ENCODE measurements at regions not wholly inside any gene's neighbourhood (a gene's known extent, or its start where the extent isn't known, plus 50 kb on each side); places are given as distances from the start of the nearest gene placed in this dataset.

DNA sequence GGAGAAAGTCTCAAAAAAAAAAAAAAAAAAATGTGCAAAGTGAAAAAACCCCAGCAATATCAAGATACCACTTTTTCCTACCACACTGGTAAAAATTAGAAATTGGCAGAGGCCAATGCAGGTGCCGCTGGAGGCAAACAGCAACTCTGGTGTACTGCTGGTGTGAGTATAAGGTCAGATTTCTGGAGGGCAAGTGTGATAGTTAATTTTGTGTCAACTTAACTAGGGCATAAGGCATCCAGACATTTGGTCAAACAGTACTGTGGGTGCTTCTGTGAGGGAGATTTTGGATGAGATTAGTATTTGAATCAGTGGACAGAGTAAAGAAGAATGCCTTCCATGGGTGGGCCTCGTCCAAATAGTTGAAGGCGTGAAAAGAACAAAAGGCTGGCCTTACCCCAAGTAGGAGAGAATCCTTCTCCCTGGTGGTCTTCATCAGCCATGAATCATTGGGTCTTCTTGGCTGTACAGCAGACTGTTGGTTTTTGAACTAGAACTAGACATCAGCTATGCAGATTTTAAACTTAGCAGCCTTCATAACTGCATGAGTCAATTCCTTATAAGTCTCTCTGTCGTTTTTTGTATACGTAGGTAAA is 52.8 kb upstream of the FHL2 start:
- H3K9ac ChIP-seq (ENCODE audit: low read depth, low read length): no peak overlapping the region
- no peak for DNase-seq
- H4K20me1 ChIP-seq (ENCODE audit: insufficient read depth, low read length): no peaks in the 10 kb centered on the region
- no peak for TF ChIP-seq EZH2 (IDR thresholded peaks at IDR 0.05; ENCODE audit: borderline replicate concordance, low read depth, low read length, severe bottlenecking)
- TF ChIP-seq, protein P1, sequence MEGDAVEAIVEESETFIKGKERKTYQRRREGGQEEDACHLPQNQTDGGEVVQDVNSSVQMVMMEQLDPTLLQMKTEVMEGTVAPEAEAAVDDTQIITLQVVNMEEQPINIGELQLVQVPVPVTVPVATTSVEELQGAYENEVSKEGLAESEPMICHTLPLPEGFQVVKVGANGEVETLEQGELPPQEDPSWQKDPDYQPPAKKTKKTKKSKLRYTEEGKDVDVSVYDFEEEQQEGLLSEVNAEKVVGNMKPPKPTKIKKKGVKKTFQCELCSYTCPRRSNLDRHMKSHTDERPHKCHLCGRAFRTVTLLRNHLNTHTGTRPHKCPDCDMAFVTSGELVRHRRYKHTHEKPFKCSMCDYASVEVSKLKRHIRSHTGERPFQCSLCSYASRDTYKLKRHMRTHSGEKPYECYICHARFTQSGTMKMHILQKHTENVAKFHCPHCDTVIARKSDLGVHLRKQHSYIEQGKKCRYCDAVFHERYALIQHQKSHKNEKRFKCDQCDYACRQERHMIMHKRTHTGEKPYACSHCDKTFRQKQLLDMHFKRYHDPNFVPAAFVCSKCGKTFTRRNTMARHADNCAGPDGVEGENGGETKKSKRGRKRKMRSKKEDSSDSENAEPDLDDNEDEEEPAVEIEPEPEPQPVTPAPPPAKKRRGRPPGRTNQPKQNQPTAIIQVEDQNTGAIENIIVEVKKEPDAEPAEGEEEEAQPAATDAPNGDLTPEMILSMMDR (IDR thresholded peaks at IDR 0.05; ENCODE audit: borderline replicate concordance, extremely low read depth, low read length, poor library complexity, severe bottlenecking): no peak
- H3K27ac ChIP-seq (ENCODE audit: low read length): no peak overlapping the region
- no peak overlapping the region for H2AFZ ChIP-seq (ENCODE audit: low read depth, low read length)
- H3K27me3 ChIP-seq (ENCODE audit: insufficient read depth, low read length, poor library complexity): no peaks in the 10 kb centered on the region
- no peaks in the 10 kb centered on the region for H3K4me1 ChIP-seq (ENCODE audit: insufficient read depth, low read length)
- no peak overlapping the region for H3K4me3 ChIP-seq (ENCODE audit: low read depth in 1 of 2, low read length in 2 of 2)
- no peaks in the 10 kb centered on the region for H3K79me2 ChIP-seq (ENCODE audit: insufficient read depth, low read length)
- ATAC-seq (ENCODE audit: insufficient read depth, low read depth): no peak
- H3K36me3 ChIP-seq (ENCODE audit: insufficient read depth, low read length): no peaks in the 10 kb centered on the region
- H3K9me3 ChIP-seq (ENCODE audit: insufficient read depth, low read length, severe bottlenecking): no peaks in the 10 kb centered on the region
- no peak overlapping the region for H3K4me2 ChIP-seq (ENCODE audit: insufficient read depth, low read length)

DNA sequence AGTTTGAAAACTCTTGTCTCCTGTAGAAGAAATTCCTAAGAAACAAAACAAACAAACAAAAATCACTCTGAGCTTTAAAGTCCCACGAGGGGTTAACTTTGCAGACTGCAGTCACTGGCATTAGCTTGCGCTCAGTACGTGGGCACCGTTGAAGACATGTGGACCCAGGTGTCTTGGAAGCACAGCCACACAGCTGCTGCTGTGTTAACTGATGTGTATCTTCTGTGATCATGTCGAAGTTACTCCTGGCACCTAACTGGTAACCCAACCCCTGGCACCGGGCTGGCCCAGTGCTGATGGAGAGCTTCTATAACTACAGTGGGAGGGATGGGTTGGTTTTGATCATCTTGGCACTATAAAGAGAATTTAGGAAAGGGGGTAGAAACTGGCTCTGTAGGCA is 51.6 kb upstream of the FHL2 start:
- Histone ChIP-seq H3K79me2 (ENCODE audit: insufficient read depth, low read length) (no peaks in the 10 kb centered on the region), H3K4me2 (ENCODE audit: insufficient read depth, low read length) (no peak overlapping the region), H4K20me1 (ENCODE audit: insufficient read depth, low read length) (no peaks in the 10 kb centered on the region), H3K27me3 (ENCODE audit: insufficient read depth, low read length, poor library complexity) (peaks cover 2% of the 10 kb centered on the region), H3K4me1 (ENCODE audit: insufficient read depth, low read length) (no peaks in the 10 kb centered on the region), H3K27ac (ENCODE audit: low read length) (no peak overlapping the region), H2AFZ (ENCODE audit: low read depth, low read length) (no peak overlapping the region), H3K36me3 (ENCODE audit: insufficient read depth, low read length) (no peaks in the 10 kb centered on the region), H3K9me3 (ENCODE audit: insufficient read depth, low read length, severe bottlenecking) (no peaks in the 10 kb centered on the region), H3K9ac (ENCODE audit: low read depth, low read length) (no peak overlapping the region), H3K4me3 (ENCODE audit: low read depth in 1 of 2, low read length in 2 of 2) (no peak overlapping the region)
- no peak for ATAC-seq (ENCODE audit: insufficient read depth, low read depth)
- TF ChIP-seq, protein P1 (IDR thresholded peaks at IDR 0.05; ENCODE audit: borderline replicate concordance, extremely low read depth, low read length, poor library complexity, severe bottlenecking): no peak
- no peak for TF ChIP-seq EZH2 (IDR thresholded peaks at IDR 0.05; ENCODE audit: borderline replicate concordance, low read depth, low read length, severe bottlenecking)
- DNase-seq: no peak

DNA sequence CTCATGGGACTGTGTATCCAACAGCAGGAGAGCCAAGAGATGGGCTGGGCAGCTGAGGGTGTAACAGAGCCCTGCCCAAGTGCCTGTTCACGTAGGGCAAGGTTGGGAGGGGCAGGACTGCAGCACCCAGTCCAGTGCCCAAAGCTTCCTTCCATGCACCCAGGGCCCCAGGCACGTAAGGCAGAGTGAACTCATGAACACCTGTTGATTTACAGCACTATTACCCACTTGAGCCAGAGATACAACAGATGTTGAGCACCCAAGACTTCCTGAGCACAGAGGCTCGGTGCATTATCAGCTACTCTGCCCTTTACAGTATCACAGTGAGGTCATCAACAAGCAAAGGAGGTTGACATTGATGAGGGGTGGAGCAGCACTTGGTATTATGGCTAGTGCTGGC is 50.2 kb upstream of the FHL2 start:
- H4K20me1 ChIP-seq (ENCODE audit: insufficient read depth, low read length): no peaks in the 10 kb centered on the region
- H3K4me2 ChIP-seq (ENCODE audit: insufficient read depth, low read length): no peak overlapping the region
- no peak overlapping the region for H3K4me3 ChIP-seq (ENCODE audit: low read depth in 1 of 2, low read length in 2 of 2)
- H3K4me1 ChIP-seq (ENCODE audit: insufficient read depth, low read length): no peaks in the 10 kb centered on the region
- H3K27me3 ChIP-seq (ENCODE audit: insufficient read depth, low read length, poor library complexity): peaks cover 2% of the 10 kb centered on the region
- no peak for ATAC-seq (ENCODE audit: insufficient read depth, low read depth)
- DNase-seq: no peak
- no peak overlapping the region for H3K9ac ChIP-seq (ENCODE audit: low read depth, low read length)
- H2AFZ ChIP-seq (ENCODE audit: low read depth, low read length): no peak overlapping the region
- no peak overlapping the region for H3K27ac ChIP-seq (ENCODE audit: low read length)
- H3K79me2 ChIP-seq (ENCODE audit: insufficient read depth, low read length): no peaks in the 10 kb centered on the region
- H3K9me3 ChIP-seq (ENCODE audit: insufficient read depth, low read length, severe bottlenecking): no peaks in the 10 kb centered on the region
- H3K36me3 ChIP-seq (ENCODE audit: insufficient read depth, low read length): no peaks in the 10 kb centered on the region
- no peak for TF ChIP-seq EZH2 (IDR thresholded peaks at IDR 0.05; ENCODE audit: borderline replicate concordance, low read depth, low read length, severe bottlenecking)
- TF ChIP-seq, protein P1 (IDR thresholded peaks at IDR 0.05; ENCODE audit: borderline replicate concordance, extremely low read depth, low read length, poor library complexity, severe bottlenecking): no peak
